Keratinocyte (primary cell): ENCODE measurements at regions not wholly inside any gene's neighbourhood (a gene's known extent, or its start where the extent isn't known, plus 50 kb on each side); places are given as distances from the start of the nearest gene placed in this dataset.

Source experiments
- DNase-seq: peaks from one replicate; pipeline ENCODE4 v3.0.0-alpha.2; 2011; ENCODE audit warnings: low read depth, missing footprints, low spot score
- FAIRE-seq: peaks from 2 replicates; lab custom pipeline; 2011; peaks lifted over from hg19 to GRCh38; lab: Jason Lieb, UNC
- H2AFZ ChIP-seq: 2 replicates; pipeline ENCODE4 v1.6.0; 2012; ENCODE audit warnings: low read length, control low read depth, inconsistent platforms; ENCODE audit not compliant: control insufficient read depth
- H3K27ac ChIP-seq: 2 replicates; pipeline ENCODE4 v1.5.1; 2011; ENCODE audit warnings: low read length; ENCODE audit not compliant: control insufficient read depth, insufficient read depth
- H3K27me3 ChIP-seq: 3 replicates; pipeline ENCODE4 v1.6.0; 2011; ENCODE audit warnings: low read length; ENCODE audit not compliant: control insufficient read depth, insufficient read depth; ENCODE audit errors: extremely low read depth
- H3K36me3 ChIP-seq, 2 experiments: 2 replicates in 1 of 2; 3 replicates in 1 of 2; pipeline ENCODE4 v1.5.1; 2011; ENCODE audit warnings: low read length in 2 of 2, mild to moderate bottlenecking in 1 of 2; ENCODE audit not compliant: control insufficient read depth in 2 of 2, insufficient read depth in 2 of 2; ENCODE audit errors: extremely low read depth in 1 of 2
- H3K4me1 ChIP-seq: 3 replicates; pipeline ENCODE4 v1.5.1; 2011; ENCODE audit warnings: low read length; ENCODE audit not compliant: control insufficient read depth, insufficient read depth; ENCODE audit errors: extremely low read depth
- H3K4me2 ChIP-seq: 3 replicates; pipeline ENCODE4 v1.6.0; 2011; ENCODE audit warnings: low read depth, low read length; ENCODE audit not compliant: control insufficient read depth, insufficient read depth; ENCODE audit errors: extremely low read depth
- H3K4me3 ChIP-seq, 3 experiments: fragments of 200-600 bp in 1 of 3; sonication (generic) in 1 of 3; 2 replicates in 2 of 3; 3 replicates in 1 of 3; pipeline ENCODE4 v1.5.1; 2011 to 2016; ENCODE audit warnings: low read length in 3 of 3, mild to moderate bottlenecking in 3 of 3, control low read depth in 2 of 3, inconsistent platforms in 1 of 3, low read depth in 1 of 3, mixed read lengths in 1 of 3, mixed run types in 1 of 3, moderate library complexity in 1 of 3; ENCODE audit not compliant: control insufficient read depth in 2 of 3, insufficient read depth in 2 of 3; ENCODE audit errors: extremely low read depth in 1 of 3
- H3K79me2 ChIP-seq: 2 replicates; pipeline ENCODE4 v1.6.0; 2012; ENCODE audit warnings: low read length; ENCODE audit not compliant: control insufficient read depth, insufficient read depth
- H3K9ac ChIP-seq: 3 replicates; pipeline ENCODE4 v1.6.0; 2011; ENCODE audit warnings: low read length; ENCODE audit not compliant: control insufficient read depth, insufficient read depth; ENCODE audit errors: extremely low read depth
- H3K9me1 ChIP-seq: 3 replicates; pipeline ENCODE4 v1.6.0; 2011; ENCODE audit warnings: low read length; ENCODE audit not compliant: control insufficient read depth, insufficient read depth; ENCODE audit errors: extremely low read depth
- H3K9me3 ChIP-seq: 2 replicates; pipeline ENCODE4 v1.5.1; 2012; ENCODE audit warnings: low read depth, low read length; ENCODE audit not compliant: control insufficient read depth
- H4K20me1 ChIP-seq: 3 replicates; pipeline ENCODE4 v1.6.0; 2011; ENCODE audit warnings: low read length; ENCODE audit not compliant: control insufficient read depth, insufficient read depth; ENCODE audit errors: extremely low read depth
- EZH2 ChIP-seq: IDR thresholded peaks from one replicate; pipeline ENCODE4 v1.6.1; 2012; ENCODE audit warnings: inconsistent platforms, mild to moderate bottlenecking, low read length, moderate library complexity
- dilution Hi-C: fragments of 300-500 bp; cut with MboI; formaldehyde crosslinking; loops from one replicate; pipeline ENCODE4 v1.7.0; 2020; ENCODE audit warnings: low sequenced_read_pairs; ENCODE audit not compliant: extremely low pct_ligation_motif_present
- TF ChIP-seq, protein P1 (sequence below), 3 experiments: IDR thresholded peaks in 1 of 3; conservative IDR thresholded peaks in 1 of 3; optimal IDR thresholded peaks in 1 of 3; 2 replicates in 2 of 3; 3 replicates in 1 of 3; pipeline versions ENCODE3 to v1.5.1; 2011; ENCODE audit warnings: low read length in 3 of 3, mild to moderate bottlenecking in 3 of 3, moderate library complexity in 2 of 3, control low read depth in 1 of 3, inconsistent platforms in 1 of 3; ENCODE audit not compliant: insufficient read depth in 2 of 3; ENCODE audit errors: extremely low read depth in 1 of 3

DNA sequence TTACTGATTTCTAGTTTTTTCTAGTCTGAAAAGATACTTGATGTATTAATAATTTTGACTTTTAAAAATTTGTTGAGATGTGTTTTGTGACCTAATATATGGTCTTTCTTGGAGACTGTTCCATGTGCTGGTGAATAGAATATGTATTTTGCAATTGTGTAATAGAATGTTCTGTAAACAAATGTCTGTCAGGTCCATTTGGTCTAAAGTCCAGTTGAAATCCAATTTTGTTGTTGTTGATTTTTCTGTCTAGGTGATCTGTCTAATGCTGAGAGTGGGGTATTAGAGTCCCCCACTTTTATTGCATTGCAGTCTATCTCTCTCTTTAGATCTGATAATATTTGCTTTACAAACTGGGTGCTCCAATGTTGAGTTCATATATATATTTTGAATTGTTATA is 175.8 kb downstream of the RPAP3 start:
- dilution Hi-C loops: no loop called here
- H2AFZ ChIP-seq: no peak overlapping the region
- FAIRE-seq (no peak), DNase-seq (no peak)
- H3K27ac ChIP-seq: no peak overlapping the region
- no peak overlapping the region for H3K4me2 ChIP-seq
- H3K4me1 ChIP-seq: no peaks in the 10 kb centered on the region
- H3K9me3 ChIP-seq: no peaks in the 10 kb centered on the region
- no peak overlapping the region for H3K9ac ChIP-seq
- no peak for TF ChIP-seq EZH2
- TF ChIP-seq, protein P1, sequence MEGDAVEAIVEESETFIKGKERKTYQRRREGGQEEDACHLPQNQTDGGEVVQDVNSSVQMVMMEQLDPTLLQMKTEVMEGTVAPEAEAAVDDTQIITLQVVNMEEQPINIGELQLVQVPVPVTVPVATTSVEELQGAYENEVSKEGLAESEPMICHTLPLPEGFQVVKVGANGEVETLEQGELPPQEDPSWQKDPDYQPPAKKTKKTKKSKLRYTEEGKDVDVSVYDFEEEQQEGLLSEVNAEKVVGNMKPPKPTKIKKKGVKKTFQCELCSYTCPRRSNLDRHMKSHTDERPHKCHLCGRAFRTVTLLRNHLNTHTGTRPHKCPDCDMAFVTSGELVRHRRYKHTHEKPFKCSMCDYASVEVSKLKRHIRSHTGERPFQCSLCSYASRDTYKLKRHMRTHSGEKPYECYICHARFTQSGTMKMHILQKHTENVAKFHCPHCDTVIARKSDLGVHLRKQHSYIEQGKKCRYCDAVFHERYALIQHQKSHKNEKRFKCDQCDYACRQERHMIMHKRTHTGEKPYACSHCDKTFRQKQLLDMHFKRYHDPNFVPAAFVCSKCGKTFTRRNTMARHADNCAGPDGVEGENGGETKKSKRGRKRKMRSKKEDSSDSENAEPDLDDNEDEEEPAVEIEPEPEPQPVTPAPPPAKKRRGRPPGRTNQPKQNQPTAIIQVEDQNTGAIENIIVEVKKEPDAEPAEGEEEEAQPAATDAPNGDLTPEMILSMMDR (optimal IDR thresholded peaks at IDR 0.05 in 1 of 3, IDR thresholded peaks at IDR 0.05 in 1 of 3, conservative IDR thresholded peaks at IDR 0.05 in 1 of 3; ENCODE audit: extremely low read depth in 1 of 3, insufficient read depth in 2 of 3, low read length in 3 of 3): no peak
- H3K36me3 ChIP-seq: no peaks in the 10 kb centered on the region
- H3K79me2 ChIP-seq: no peaks in the 10 kb centered on the region
- H4K20me1 ChIP-seq: no peaks in the 10 kb centered on the region
- no peak overlapping the region for H3K4me3 ChIP-seq
- H3K27me3 ChIP-seq: no peaks in the 10 kb centered on the region
- no peaks in the 10 kb centered on the region for H3K9me1 ChIP-seq

DNA sequence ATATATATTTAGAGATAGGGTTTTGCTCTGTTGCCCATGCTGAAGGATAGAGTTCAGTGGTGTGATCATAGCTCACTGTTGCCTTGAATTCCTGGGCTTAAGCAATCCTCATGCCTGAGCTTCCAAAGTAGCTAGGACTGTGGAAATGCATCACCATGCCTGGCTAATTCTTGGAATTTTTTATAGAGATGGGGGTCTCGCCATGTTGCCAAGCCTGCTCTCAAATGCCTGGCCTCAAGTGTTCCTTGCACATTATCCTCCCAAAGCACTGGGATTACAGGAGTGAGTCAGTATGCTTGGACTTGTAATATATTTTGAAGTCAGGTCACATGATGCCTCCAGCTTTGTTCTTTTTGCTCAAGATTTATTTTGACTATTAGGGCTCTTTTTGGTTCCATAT is 178.0 kb downstream of the RPAP3 start:
- no peaks in the 10 kb centered on the region for H4K20me1 ChIP-seq
- H3K9ac ChIP-seq: no peak overlapping the region
- DNase-seq: no peak
- no peak overlapping the region for H3K4me2 ChIP-seq
- H3K9me3 ChIP-seq: no peaks in the 10 kb centered on the region
- H3K36me3 ChIP-seq: no peaks in the 10 kb centered on the region
- no peak overlapping the region for H3K27ac ChIP-seq
- H2AFZ ChIP-seq: no peak overlapping the region
- no peaks in the 10 kb centered on the region for H3K9me1 ChIP-seq
- TF ChIP-seq, protein P1 (optimal IDR thresholded peaks at IDR 0.05 in 1 of 3, IDR thresholded peaks at IDR 0.05 in 1 of 3, conservative IDR thresholded peaks at IDR 0.05 in 1 of 3; ENCODE audit: extremely low read depth in 1 of 3, insufficient read depth in 2 of 3, low read length in 3 of 3): no peak
- TF ChIP-seq EZH2: no peak
- H3K27me3 ChIP-seq: no peaks in the 10 kb centered on the region
- H3K4me1 ChIP-seq: no peaks in the 10 kb centered on the region
- no peak overlapping the region for H3K4me3 ChIP-seq
- no peaks in the 10 kb centered on the region for H3K79me2 ChIP-seq
- dilution Hi-C loops: no loop called here
- no peak for FAIRE-seq
